ENCODE measurements at regions not wholly inside any gene's neighbourhood (a gene's known extent, or its start where the extent isn't known, plus 50 kb on each side); places are given as distances from the start of the nearest gene placed in this dataset.
"Not testable (repeated sequence)": the region's sequence is repeated elsewhere in the genome, so short reads cannot be mapped to it uniquely, and the experiment has no call there.

DNA sequence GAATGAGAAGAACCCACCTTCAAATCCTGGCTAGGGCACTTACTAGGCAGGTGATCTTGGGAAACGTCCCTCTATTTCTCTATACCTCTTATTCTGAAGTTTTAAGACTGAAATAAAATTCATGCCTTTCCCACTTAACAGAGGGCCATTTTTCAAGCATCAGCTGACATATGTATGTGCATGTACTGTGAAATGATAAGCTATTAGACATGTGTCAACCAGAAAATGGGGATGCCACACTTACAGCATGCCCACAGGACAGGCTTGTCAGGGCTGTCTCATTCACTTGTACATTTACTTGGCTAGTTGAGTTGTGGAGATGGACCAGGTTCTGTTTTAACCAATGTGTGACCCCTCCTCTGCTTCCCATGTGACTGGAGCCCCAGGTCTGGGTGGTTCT, 78.5 kb downstream of the C9orf152 start:
- Mint-ChIP-seq H3K27ac (peak overlapping the region; percentile 63), H3K36me3 (ENCODE audit: low read depth) (peaks cover 16% of the 10 kb centered on the region), H3K9me3 (no peaks in the 10 kb centered on the region), H3K4me3 (no peak overlapping the region), H3K4me1 (ENCODE audit: low read depth) (peaks cover 100% of the 10 kb centered on the region), H3K27me3 (ENCODE audit: insufficient read depth) (peaks cover 4% of the 10 kb centered on the region)
- no peak for DNase-seq
- TF ChIP-seq CTCF (IDR thresholded peaks at IDR 0.05): no peak

GRCh38 chr9:110130211-110130610, 77.7 kb downstream of the C9orf152 start:
- no peak for DNase-seq
- peak overlapping the region; percentile 63; the same call in 1 of the 2 replicates for H3K27ac Mint-ChIP-seq
- H3K36me3 Mint-ChIP-seq (ENCODE audit: low read depth): peaks cover 14% of the 10 kb centered on the region
- H3K4me3 Mint-ChIP-seq: no peak overlapping the region
- TF ChIP-seq CTCF (IDR thresholded peaks at IDR 0.05): no peak
- peaks cover 98% of the 10 kb centered on the region for H3K4me1 Mint-ChIP-seq (ENCODE audit: low read depth)
- no peaks in the 10 kb centered on the region for H3K9me3 Mint-ChIP-seq
- H3K27me3 Mint-ChIP-seq (ENCODE audit: insufficient read depth): peaks cover 4% of the 10 kb centered on the region

DNA sequence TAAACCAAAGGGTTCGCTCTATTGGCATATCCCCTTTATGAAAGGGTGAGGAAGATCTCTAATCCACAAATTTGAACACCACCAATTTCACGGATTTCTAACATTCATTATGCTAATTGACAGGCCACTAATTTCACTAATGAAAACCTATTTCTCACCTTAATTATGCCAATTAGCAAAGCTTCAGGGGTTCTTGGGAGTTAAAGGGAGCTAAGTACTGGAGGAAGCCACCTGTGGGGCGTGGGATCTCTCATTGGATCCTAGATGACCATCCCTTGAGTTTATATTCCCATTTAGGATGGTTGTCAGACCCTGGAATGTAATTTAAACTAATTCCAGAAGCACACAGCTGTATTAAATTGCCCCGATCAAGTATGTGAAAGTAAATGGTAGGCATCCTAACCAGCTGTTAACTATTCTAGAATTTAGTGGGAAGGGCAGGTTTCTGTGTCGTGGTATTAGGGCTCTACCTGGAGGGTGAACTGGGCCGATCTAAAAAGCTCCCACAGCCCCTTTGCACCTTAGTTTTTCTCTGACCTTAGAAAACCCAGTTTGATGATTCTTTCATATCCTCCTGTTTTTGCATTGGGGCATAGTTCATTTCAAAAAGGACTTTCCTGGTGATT, 77.1 kb downstream of the C9orf152 start:
- no peaks in the 10 kb centered on the region for H3K9me3 Mint-ChIP-seq
- no peak for DNase-seq
- TF ChIP-seq CTCF (IDR thresholded peaks at IDR 0.05): no peak
- H3K4me1 Mint-ChIP-seq (ENCODE audit: low read depth): peaks cover 98% of the 10 kb centered on the region
- peak overlapping the region; percentile 71 for H3K27ac Mint-ChIP-seq
- no peaks in the 10 kb centered on the region; the same call in none of the 2 replicates for H3K27me3 Mint-ChIP-seq (ENCODE audit: insufficient read depth)
- peak overlapping the region; percentile 57 for H3K4me3 Mint-ChIP-seq
- H3K36me3 Mint-ChIP-seq (ENCODE audit: low read depth): peaks cover 15% of the 10 kb centered on the region

DNA sequence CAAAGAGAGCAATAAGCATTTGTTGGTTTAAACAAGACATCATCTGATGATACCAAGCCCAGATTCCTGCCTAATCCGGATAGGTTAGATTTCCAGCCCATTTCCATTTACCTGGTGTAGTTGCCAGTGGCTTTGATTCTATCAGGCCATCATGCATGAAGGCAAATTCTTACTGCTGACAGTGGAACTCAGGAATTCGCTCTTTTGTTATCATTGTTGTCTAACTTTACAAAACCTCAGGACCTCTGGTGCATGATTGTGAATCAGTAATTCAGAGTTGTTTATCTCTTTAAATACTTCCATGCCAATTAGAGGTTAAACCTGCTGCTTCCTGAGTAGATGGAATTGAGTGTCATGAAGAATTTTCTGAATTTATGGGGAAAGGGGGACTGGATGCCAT, 76.5 kb downstream of the C9orf152 start:
- Mint-ChIP-seq H3K27me3 (ENCODE audit: insufficient read depth) (no peaks in the 10 kb centered on the region; the same call in none of the 2 replicates), H3K36me3 (ENCODE audit: low read depth) (peaks cover 21% of the 10 kb centered on the region), H3K4me1 (ENCODE audit: low read depth) (peaks cover 98% of the 10 kb centered on the region), H3K27ac (peak overlapping the region; percentile 71), H3K9me3 (no peaks in the 10 kb centered on the region), H3K4me3 (peak overlapping the region; percentile 57)
- DNase-seq: peak; percentile 50
- no peak for TF ChIP-seq CTCF (IDR thresholded peaks at IDR 0.05)

DNA sequence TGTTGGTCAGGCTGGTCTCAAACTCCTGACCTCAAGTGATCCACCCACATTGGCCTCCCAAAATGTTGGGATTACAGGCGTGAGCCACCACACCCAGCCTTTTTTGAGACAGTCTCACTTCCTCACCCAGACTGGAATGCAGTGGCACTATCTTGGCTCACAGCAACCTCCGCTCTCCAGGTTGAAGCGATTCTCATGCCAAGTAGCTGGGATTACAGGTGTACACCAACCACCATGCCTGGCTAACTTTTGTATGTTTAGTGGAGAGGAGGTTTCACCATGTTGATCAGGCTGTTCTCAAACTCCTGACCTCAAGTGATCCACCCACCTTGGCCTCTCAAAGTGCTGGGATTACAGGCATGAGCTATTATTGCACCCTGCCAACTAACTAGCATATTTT, 75.4 kb downstream of the C9orf152 start:
- not testable (repeated sequence) for H3K9me3 Mint-ChIP-seq; DNase-seq; H3K4me3 Mint-ChIP-seq; H3K27me3 Mint-ChIP-seq (ENCODE audit: insufficient read depth)
- peak overlapping the region; percentile 71; the same call in 1 of the 2 replicates for H3K27ac Mint-ChIP-seq
- H3K36me3 Mint-ChIP-seq (ENCODE audit: low read depth): peaks cover 26% of the 10 kb centered on the region
- H3K4me1 Mint-ChIP-seq (ENCODE audit: low read depth): peaks cover 94% of the 10 kb centered on the region

DNA sequence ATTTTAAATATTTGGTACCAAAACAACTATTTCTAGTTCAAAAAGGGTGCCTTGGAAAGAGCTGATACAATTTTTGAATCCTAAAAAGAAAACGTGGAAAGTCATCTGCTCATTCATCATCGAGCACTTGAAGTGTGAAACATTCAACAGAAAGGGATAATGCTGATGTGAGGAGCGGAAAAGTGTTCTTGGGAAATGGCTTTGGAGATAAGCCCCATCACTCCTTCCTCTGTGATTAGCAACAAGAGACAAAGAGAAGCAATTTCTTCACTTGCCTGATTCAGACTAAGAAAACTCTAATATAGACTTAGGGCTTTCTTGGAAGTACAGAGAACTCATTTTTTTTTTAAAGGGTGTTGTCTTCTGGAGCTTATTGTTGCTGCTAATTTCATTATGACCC, 74.9 kb downstream of the C9orf152 start:
- no peak for TF ChIP-seq CTCF (IDR thresholded peaks at IDR 0.05)
- no peak overlapping the region for H3K4me3 Mint-ChIP-seq
- no peaks in the 10 kb centered on the region for H3K9me3 Mint-ChIP-seq
- H3K36me3 Mint-ChIP-seq (ENCODE audit: low read depth): peaks cover 23% of the 10 kb centered on the region
- H3K27ac Mint-ChIP-seq: peak overlapping the region; percentile 56; the same call in 1 of the 2 replicates
- no peaks in the 10 kb centered on the region; the same call in none of the 2 replicates for H3K27me3 Mint-ChIP-seq (ENCODE audit: insufficient read depth)
- no peak for DNase-seq
- peaks cover 88% of the 10 kb centered on the region for H3K4me1 Mint-ChIP-seq (ENCODE audit: low read depth)

All from HFFc6 (cell line).